Eye (tissue), 1 donor: ENCODE measurements at regions not wholly inside any gene's neighbourhood (a gene's known extent, or its start where the extent isn't known, plus 50 kb on each side); places are given as distances from the start of the nearest gene placed in this dataset.

Experiments used
- DNase-seq: peaks from one replicate; pipeline ENCODE4 v3.0.0-alpha.2; 2015

DNA sequence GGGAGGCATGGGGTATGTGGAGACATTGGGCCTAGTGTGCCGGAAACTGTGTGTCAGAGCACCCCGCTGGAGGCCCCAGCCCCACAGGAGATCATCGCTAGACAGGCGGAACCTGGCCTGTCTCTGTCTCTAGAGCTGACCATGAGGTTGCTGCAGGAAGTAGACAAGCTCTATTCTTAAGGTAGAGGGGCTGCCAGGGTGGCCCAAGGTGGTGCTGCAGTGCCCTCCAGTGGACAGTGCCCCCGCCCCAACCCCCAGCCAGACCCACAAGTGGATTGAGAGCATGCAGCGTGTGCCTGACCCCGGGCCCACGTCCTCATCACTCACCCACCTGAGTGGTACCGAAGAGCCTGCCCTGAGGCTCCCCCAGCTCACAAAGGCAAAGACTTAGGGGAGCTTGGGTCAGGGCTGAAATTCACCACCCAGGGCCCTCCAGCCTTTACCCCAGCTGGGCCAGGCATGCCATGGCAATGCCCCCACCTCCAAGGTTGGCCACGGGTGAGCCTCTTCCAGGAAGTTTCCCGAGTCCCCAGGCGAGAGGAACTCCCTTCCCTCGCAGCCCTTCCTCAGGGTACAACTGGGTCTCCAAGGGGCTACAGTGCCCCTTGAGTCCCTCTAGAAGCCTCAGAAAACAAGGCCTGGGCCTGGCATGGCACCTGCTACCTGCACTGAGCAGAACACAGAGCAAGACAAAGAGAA is 155.0 kb downstream of the TTC32 start:
- DNase-seq = peak; percentile 59

GRCh38 chr2:19746137-19746600 is 155.6 kb downstream of the TTC32 start:
- no peak for DNase-seq

DNA sequence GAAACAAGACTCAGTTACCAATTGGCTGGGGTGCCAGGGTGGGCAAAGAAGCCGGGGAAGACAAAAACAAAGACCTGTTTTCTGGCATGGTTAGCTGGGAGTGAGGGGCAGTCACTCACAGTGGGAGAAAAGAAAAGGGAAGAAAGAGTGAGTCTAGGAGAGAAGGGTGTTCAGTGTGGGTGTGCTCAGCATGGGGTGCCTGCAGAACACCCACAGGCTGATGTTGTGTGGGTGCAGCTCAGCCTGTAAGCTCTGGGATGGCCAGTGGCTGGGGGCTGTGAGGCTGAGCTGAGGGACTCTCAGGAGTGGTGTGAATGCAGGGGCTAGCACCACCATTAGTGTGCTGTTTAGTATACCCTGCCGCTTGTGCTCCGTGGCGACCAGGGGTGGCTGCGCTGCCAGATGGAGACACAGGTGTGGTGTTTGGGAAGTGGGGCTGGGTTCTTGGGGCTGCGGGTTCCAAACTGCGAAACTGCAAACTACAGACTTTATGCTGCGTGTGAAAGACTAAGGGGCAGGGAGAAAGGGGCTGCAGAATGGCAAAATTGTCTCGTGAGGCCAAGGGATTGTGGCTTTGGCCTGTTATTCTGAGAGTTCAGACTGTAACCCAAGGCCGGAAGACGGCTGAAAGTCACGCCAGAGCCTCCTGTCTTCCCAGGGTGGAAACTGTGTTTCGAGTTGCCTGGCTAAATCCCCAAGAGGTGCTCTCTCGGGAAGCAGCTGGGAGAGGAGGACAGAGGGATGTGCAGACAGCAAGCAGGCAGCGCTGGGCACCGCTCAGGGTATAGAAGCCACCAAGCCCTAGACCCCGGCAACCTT is 156.3 kb downstream of the TTC32 start:
- DNase-seq = no peak

DNA sequence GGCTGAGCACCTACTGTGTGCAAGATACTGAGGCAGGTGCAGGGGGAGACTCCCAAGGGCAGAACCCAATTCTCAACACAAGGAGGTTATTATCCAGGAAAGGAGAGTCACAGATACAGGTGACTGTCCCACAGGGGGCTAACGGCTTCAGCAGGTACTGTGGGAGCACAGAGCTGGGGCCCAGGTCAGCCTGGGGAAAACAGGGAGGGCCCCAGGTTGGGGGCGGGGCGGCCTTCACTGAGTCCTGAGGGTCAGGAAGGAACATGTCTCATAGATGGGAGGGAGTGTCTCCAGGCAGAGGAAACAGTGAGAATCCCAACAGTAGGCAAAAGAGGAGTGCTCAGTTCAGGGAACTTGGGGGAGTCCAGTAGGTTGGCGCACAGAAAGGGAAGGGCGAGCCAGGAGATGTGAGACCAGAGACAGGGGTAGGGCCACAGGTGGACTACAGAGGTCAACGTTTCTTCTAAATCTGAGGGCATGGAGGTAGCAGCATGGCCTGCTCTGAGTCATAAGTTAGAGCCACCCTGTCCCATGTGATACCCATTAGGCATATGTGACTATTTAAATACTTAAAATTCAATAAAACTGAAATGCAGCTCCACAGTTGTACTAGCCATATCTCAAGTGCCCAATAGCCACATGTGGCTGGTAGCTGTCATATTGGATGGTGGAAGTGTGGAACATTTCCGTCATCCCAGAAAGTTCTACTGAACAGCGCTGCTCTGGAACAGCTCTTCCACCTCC is 157.2 kb downstream of the TTC32 start:
- no peak for DNase-seq

GRCh38 chr2:19743641-19744040 is 158.1 kb downstream of the TTC32 start:
- no peak for DNase-seq

- no peak for DNase-seq
Measured at GRCh38 chr2:19742872-19743271, 158.9 kb downstream of the TTC32 start.

GRCh38 chr2:19739256-19739655 is 162.5 kb downstream of the TTC32 start:
- no peak for DNase-seq

DNA sequence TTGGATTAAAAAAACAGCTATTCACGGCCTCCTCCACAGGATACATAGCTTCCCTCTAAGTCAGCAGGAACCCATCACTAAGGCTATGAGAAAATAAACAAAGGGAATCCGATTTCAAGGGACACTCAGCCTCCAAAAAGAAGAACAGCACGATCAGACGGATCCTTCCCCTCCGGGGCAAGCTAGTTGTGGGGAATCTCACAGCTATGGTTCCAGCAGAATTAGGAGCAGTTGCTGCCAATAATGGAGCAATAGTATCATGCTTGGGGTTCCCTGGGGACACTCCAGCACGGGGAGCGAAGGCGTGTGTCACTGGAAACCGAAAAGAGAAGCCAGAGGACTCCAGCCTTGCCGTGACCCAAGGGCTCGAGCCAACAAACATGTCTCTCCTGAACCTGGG is 163.1 kb downstream of the TTC32 start:
- no peak for DNase-seq

DNA sequence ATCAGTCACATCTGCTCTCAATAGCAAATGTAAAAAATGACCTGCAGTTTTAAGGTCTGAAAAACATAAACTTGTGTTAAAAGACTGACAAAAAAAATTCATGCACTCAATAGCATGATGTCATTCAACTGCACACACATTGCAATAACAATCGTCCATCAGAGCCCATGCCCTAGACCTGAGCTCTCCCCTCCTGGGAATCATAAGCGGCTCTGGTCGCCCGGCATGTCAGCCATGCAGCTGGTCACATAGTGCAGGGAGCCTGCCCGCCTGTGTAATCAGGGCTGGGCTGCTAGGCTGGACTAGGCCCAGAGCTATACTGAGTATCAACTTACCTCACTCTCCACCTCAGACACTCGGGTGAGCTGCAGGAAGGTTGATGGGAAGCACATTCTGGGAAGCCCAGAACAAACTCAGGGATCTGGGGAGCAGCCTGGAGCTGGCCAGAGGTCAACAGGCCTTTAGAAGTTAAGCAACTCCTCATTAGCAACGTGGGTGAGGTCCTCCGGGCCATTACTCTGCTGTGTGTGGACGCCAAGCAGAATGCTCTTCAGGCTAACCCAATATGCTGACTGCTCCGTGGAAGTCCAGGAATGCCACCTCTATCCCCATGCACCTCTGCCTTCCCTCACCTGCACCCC is 165.5 kb downstream of the TTC32 start:
- DNase-seq = no peak

DNA sequence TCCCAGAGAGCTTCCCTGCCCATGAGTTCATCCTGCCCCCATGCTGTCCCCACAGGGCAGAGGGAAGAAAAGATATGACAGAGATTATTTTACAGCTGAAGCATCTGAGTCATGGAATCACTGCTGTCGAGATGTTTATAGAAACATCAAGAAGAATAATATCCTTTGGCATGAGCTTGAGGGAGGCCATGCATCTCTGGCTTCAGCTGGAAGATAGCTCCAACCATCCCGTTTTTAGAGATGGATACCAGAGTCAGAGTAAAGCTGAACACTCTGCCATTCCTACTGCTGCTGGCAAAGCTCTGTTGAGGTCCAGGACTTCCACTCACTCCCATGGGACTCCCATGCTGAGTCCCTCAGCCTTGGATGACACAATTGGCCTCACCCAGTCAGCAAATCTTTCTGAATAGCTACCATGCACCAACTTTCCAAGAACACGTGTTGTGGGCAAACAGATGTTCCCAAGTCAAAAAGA is 167.8 kb downstream of the TTC32 start:
- DNase-seq = no peak

- no peak for DNase-seq
Measured at GRCh38 chr2:19733390-19733789, 168.4 kb downstream of the TTC32 start.

DNA sequence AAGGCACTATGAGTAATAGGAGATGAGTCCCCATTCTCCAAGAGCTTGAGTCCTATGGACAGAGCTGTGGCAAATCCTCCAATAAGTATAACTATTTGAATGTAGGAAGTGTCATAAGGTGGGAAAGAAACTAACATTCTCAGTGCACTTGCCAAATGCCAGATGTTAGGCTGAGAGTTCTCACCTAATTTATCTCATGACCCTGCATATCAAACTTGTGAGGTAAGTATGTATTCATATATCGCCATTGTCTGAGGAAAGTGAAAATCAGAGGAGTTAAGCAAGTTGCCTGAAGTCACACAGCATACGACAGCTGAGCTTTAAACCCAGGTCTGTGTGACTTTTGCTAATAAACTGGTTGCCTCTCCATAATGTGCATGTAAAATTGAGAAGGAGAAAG is 169.5 kb downstream of the TTC32 start:
- DNase-seq = no peak

DNA sequence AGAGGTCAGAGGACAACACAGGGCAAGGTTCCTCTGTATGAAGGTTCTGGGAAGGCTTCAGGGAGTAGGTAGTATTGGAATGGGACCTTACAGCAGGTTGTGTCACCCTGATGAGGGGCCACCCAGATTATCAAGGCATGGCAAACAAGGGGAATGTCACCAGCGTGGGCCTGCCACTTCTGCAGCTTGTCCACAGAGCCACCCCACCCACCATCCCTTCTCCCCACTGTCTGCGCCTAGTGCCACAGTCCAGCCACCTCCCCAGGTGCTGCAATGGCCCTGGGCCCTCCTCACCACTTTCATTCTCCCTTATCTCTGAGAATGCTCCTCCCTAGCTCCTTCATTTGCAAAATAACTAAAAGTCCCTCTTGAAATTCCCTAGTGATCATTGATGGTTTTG is 170.3 kb downstream of the TTC32 start:
- no peak for DNase-seq

DNA sequence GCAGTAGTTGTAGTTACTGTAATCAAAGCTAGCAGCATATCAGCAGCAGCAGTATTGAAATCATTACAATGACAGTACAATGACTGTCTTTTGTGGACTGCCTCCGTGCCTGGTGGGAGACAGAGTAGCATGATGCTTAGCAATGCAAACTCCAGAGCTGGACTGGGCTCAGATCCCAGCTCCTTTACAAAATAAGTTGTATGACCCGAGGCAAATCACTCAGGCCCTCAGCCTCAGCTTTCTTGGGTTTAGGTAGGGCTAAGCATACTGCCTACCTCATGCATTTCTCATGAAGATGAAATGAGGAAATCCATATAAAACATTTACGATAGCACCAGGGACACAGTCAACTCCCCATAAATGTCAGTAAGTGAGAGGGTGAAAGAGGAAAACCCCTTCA is 170.7 kb downstream of the TTC32 start:
- DNase-seq = no peak

DNA sequence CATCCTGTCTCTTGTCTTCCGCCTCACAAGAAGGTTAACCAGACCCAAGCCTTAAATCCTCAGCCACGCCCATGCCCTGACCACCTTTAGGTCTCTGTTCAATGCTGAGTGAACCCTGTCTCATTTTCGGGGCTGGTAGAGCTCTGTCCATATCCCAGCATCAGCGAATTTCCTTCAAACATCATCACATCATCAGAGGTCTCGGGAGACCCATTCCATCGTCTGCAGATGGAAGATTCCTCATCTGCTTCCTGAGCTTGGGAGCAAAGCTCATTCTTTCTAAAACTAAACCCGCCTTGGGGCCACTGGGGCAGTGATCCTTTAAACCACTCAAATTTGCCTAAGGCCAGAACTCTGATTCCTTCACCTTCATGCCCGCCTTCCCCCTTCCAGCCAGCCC is 173.7 kb downstream of the TTC32 start:
- DNase-seq = no peak

GRCh38 chr2:19725392-19725791 is 176.4 kb downstream of the TTC32 start:
- DNase-seq = no peak

DNA sequence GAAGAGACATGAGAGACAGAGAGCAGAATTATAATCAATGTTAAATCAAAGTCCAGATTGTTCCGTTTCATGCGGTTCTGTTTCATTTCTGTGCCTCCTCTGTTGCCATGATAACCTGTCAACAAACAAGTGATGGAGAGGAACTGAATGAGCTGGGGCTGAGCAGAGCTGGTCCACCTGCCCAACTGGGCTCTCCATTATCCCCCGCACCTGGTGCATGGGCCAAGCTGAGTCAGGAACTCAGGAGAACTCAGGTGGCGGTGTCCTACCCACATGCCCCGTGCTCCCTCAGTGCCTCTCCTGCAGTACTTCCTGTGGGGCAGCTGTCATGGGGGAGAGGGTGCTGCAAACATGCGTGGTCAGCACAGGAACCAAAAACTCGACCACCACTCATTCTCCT is 178.8 kb downstream of the TTC32 start:
- no peak for DNase-seq

- peak; percentile 46 for DNase-seq
Measured at GRCh38 chr2:19722531-19722971, 179.2 kb downstream of the TTC32 start.

DNA sequence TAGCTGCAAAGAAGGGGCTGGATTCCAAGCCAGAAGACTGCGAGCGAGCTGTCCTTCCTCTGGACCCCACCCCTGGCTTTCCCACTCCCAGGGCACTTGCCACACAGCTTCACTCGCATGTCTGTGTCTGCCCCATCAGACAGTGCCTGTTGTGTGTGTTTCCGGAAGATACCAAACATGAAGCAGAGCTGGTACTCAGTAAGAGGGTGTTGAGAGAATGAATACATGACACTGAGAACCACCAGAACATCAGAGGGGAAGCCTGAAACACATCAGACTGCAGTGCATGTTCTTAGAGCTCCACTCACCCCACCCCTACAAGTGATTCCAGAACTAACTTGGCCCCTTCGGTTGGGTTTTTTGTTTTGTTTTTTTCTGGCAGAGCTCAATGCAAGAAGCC is 181.5 kb downstream of the TTC32 start:
- DNase-seq = no peak

DNA sequence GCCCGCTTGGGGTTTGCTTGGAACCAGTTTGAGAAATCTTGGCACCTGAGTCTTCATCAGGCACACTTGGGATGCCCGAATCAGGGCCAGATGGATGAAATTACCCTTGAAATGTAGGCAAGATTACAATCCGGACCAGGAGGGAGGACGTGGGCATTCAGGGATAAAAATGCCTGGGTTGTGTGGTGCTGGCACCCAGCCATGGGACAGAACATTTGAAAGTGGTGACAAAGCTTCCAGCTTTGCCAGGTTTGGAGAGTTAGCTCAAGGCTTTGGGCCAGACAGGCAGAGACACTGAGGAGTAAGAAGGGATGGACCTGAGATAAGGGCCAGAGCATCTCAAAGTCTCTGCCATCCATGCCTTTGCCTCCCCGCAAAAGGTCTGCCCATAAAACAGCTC is 182.2 kb downstream of the TTC32 start:
- no peak for DNase-seq

DNA sequence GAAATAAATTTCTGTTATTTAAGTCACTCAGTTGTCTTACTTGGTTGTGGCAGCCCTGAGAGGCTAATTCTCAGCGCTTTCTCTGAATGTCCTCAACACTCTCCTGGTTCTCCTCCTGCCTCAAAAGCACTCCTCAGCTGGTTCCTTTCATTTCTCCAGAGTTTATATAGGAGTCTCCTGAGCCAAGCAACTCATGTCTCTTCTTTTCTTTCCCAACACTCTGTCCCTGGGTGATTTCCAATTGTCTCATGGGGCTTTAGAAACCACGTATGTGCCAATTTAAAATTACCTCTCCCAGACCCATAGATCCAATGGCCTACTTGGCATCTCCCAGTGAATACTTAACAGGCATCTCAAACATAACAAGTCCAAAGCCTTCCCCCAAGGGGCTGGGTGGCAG is 184.3 kb downstream of the TTC32 start:
- no peak for DNase-seq

GRCh38 chr2:19714926-19715325 is 186.9 kb downstream of the TTC32 start:
- no peak for DNase-seq

DNA sequence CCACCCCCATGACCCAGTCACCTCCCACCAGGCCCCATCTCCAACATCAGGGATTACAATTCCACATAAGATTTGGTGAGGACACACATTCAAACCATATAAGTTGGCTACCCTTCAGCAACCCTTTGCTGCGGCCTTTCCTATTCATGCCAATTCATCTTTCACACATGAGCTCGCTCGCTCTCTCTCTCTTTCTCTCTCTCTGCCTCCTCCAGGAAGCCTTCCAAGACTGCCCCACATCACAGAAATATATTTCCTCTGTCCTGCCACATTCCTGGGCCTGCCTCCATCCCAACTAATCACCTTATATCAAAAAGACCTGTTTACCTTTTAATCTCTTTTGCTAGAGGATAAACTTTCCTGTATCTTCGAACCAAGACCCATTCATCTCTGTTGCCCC is 188.9 kb downstream of the TTC32 start:
- DNase-seq = no peak
